UCSD-AML1 (cell line): ENCODE measurements at regions not wholly inside any gene's neighbourhood (a gene's known extent, or its start where the extent isn't known, plus 50 kb on each side); places are given as distances from the start of the nearest gene placed in this dataset.
"Not testable (repeated sequence)": the region's sequence is repeated elsewhere in the genome, so short reads cannot be mapped to it uniquely, and the experiment has no call there.

ENCODE experiments used
- DNase-seq: peaks from one replicate; lab custom pipeline; 2025; ENCODE audit not compliant: unreplicated experiment; lab: John Stamatoyannopoulos, UW

GRCh38 chr2:49686897-49687442 is 532.7 kb upstream of the FSHR start:
- no peak for DNase-seq

- no peak for DNase-seq
These were observed 532.0 kb upstream of the FSHR start for GRCh38 chr2:49686291-49686690.

- DNase-seq: peak; percentile 2
These were observed 522.9 kb upstream of the FSHR start for GRCh38 chr2:49677227-49677626.

- no peak for DNase-seq
These were observed 510.5 kb upstream of the FSHR start for GRCh38 chr2:49664827-49665226.

- no peak for DNase-seq
These were observed 507.5 kb upstream of the FSHR start for GRCh38 chr2:49661809-49662208.

- no peak for DNase-seq
These were observed 502.5 kb upstream of the FSHR start for GRCh38 chr2:49656853-49657252.

GRCh38 chr2:49643149-49643548 is 488.8 kb upstream of the FSHR start:
- no peak for DNase-seq

- no peak for DNase-seq
These were observed 486.3 kb upstream of the FSHR start for GRCh38 chr2:49640630-49641029.

GRCh38 chr2:49621016-49621415 is 466.7 kb upstream of the FSHR start:
- DNase-seq: no peak

- no peak for DNase-seq
These were observed 465.5 kb upstream of the FSHR start for GRCh38 chr2:49619804-49620203.

GRCh38 chr2:49618491-49618890 is 464.2 kb upstream of the FSHR start:
- no peak for DNase-seq

GRCh38 chr2:49616800-49617199 is 462.5 kb upstream of the FSHR start:
- no peak for DNase-seq

- not testable (repeated sequence) for DNase-seq
These were observed 457.5 kb upstream of the FSHR start for GRCh38 chr2:49611796-49612195.

- no peak for DNase-seq
These were observed 446.2 kb upstream of the FSHR start for GRCh38 chr2:49600524-49600923.

- DNase-seq: no peak
These were observed 443.9 kb upstream of the FSHR start for GRCh38 chr2:49598231-49598630.

- DNase-seq: no peak
These were observed 431.6 kb upstream of the FSHR start for GRCh38 chr2:49585921-49586320.

- no peak for DNase-seq
These were observed 428.6 kb upstream of the FSHR start for GRCh38 chr2:49582946-49583345.

GRCh38 chr2:49577041-49577440 is 422.7 kb upstream of the FSHR start:
- DNase-seq: no peak

- no peak for DNase-seq
These were observed 414.9 kb upstream of the FSHR start for GRCh38 chr2:49569176-49569575.

- DNase-seq: no peak
These were observed 413.7 kb upstream of the FSHR start for GRCh38 chr2:49567811-49568600.

- DNase-seq: no peak
These were observed 412.7 kb upstream of the FSHR start for GRCh38 chr2:49567021-49567420.

GRCh38 chr2:49553658-49554057 is 399.3 kb upstream of the FSHR start:
- DNase-seq: no peak

- DNase-seq: no peak
These were observed 378.4 kb upstream of the FSHR start for GRCh38 chr2:49532702-49533101.
